Testis (tissue), 2 donors: ENCODE measurements at regions not wholly inside any gene's neighbourhood (a gene's known extent, or its start where the extent isn't known, plus 50 kb on each side); places are given as distances from the start of the nearest gene placed in this dataset.

ENCODE experiments used
- DNase-seq: peaks from one replicate; pipeline ENCODE4 v3.0.0-alpha.2; 2019
- H3K27ac ChIP-seq, 2 donors: fragments of 200-600 bp; sonication (generic); one replicate each; pipeline ENCODE4 v1.5.1; 2019
- H3K27me3 ChIP-seq: fragments of 200-600 bp; sonication (generic); one replicate; pipeline ENCODE4 v1.5.1; 2019
- H3K36me3 ChIP-seq: fragments of 200-600 bp; sonication (generic); one replicate; pipeline ENCODE4 v1.5.1; 2017; ENCODE audit warnings: low read depth; ENCODE audit errors: missing control alignments
- H3K4me1 ChIP-seq: fragments of 200-600 bp; sonication (generic); one replicate; pipeline ENCODE4 v1.5.1; 2019
- H3K4me3 ChIP-seq, 2 donors: fragments of 200-600 bp; sonication (generic); one replicate each; pipeline ENCODE4 v1.5.1; 2017 to 2019
- H3K9me3 ChIP-seq: fragments of 200-600 bp; sonication (generic); one replicate; pipeline ENCODE4 v1.5.1; 2017
- POLR2A ChIP-seq: fragments of 450-650 bp; IDR thresholded peaks from one replicate; pipeline ENCODE4 v1.6.1; 2017; ENCODE audit warnings: antibody characterized with exemption, mild to moderate bottlenecking, moderate library complexity
- WGBS, 2 donors: methylation state at CpG; one replicate each; pipeline ENCODE4 v1.1.5; 2018; 5-methylcytosine and 5-hydroxymethylcytosine counted together
- intact Hi-C: fragments of 100-400 bp; cut with DNase I; formaldehyde crosslinking; loops from one replicate; pipeline ENCODE4 v1.15.1; 2023; ENCODE audit warnings: low total_unique reads
- TF ChIP-seq, protein P1 (sequence below), 3 experiments: fragments of 450-650 bp in 2 of 3; fragments of 200-600 bp in 1 of 3; sonication (generic) in 1 of 3; IDR thresholded peaks; one replicate each; pipeline ENCODE4 v1.5.1; 2016 to 2019; ENCODE audit warnings: antibody characterized with exemption in 3 of 3, mild to moderate bottlenecking in 2 of 3, moderate library complexity in 1 of 3

DNA sequence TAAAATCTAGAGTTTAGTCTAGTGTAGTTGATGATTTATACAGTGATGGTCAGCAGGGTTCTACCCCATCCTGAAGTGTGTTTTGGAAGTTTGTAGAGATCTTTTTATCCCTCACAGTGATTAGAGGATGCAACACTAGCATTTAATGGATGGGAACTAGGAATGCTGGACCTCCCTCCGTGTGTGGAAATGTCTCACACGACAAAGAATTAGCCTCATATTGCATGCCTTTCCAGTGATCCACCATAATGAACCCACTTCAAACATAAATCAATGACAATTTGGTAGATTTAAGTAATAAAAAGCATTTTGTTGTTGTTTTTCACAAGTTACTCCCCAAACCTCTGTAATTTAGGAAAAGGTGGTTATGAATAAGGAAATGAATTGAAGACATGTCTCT, 82.5 kb upstream of the LMNB1 start:
- TF ChIP-seq, protein P1, sequence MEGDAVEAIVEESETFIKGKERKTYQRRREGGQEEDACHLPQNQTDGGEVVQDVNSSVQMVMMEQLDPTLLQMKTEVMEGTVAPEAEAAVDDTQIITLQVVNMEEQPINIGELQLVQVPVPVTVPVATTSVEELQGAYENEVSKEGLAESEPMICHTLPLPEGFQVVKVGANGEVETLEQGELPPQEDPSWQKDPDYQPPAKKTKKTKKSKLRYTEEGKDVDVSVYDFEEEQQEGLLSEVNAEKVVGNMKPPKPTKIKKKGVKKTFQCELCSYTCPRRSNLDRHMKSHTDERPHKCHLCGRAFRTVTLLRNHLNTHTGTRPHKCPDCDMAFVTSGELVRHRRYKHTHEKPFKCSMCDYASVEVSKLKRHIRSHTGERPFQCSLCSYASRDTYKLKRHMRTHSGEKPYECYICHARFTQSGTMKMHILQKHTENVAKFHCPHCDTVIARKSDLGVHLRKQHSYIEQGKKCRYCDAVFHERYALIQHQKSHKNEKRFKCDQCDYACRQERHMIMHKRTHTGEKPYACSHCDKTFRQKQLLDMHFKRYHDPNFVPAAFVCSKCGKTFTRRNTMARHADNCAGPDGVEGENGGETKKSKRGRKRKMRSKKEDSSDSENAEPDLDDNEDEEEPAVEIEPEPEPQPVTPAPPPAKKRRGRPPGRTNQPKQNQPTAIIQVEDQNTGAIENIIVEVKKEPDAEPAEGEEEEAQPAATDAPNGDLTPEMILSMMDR (IDR thresholded peaks at IDR 0.05), result no peak
- TF ChIP-seq POLR2A, result no peak
- Histone ChIP-seq H3K9me3 (no peaks in the 10 kb centered on the region), H3K4me3 (no peak overlapping the region), H3K4me1 (no peaks in the 10 kb centered on the region), H3K36me3 (no peaks in the 10 kb centered on the region), H3K27me3 (no peaks in the 10 kb centered on the region), H3K27ac (no peak overlapping the region)
- DNase-seq, result no peak
- intact Hi-C loops, result no loop called here
- WGBS, 2 donors, result 51 to 52% methylated on average over 2 of the region's 2 CpGs

DNA sequence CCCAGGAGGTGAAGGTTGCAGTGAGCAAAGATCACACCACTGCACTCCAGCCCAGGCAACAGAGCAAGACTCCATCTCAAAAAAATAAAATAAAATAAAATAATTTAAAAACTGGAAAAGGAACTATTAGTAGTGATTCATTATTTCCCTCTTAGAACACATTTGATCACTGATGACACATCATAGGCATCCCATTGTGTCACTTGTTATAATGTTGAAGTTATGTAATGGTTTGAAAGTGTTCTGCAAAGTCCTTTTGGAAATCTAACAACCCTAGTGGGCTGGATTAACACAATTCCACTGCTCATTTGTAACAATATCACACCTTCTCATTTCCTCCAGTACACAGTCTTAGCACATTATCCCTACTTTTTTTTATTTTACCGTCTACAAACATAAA, 81.8 kb upstream of the LMNB1 start:
- Histone ChIP-seq H3K4me3 (no peak overlapping the region), H3K9me3 (no peaks in the 10 kb centered on the region), H3K27me3 (no peaks in the 10 kb centered on the region), H3K27ac (no peak overlapping the region), H3K36me3 (no peaks in the 10 kb centered on the region), H3K4me1 (no peaks in the 10 kb centered on the region)
- TF ChIP-seq, protein P1 (IDR thresholded peaks at IDR 0.05), result no peak
- no peak for TF ChIP-seq POLR2A
- DNase-seq, result no peak
- WGBS, 2 donors, result 76 to 87% methylated on average over 1 of the region's 1 CpG
- intact Hi-C loops, result no loop called here

DNA sequence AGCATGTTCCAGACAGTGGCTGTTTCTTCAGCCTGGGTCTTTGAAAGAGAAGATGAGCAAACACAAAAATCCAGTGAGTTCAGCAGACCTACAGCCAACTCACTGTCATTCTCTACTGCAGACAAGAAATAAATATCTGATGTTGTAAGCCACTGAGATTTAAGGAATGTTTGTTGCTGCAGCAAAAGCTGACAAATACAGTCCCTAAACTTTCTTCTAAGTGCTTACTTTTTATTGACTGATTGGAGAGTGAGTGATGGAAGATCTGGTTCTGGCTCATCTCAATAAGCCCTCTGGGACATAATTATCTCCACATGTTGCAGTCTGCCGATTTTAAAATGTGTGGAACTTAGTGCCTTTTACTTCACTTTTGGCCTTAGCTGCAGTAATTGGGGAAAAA, 69.9 kb upstream of the LMNB1 start:
- Histone ChIP-seq H3K9me3 (no peaks in the 10 kb centered on the region), H3K4me3 (no peak overlapping the region), H3K4me1 (no peaks in the 10 kb centered on the region), H3K27me3 (no peaks in the 10 kb centered on the region), H3K36me3 (no peaks in the 10 kb centered on the region), H3K27ac (no peak overlapping the region)
- DNase-seq, result no peak
- WGBS, 2 donors, result 55 to 73% methylated on average over 1 of the region's 1 CpG
- intact Hi-C loops, result no loop called here
- TF ChIP-seq, protein P1 (IDR thresholded peaks at IDR 0.05), result no peak
- no peak for TF ChIP-seq POLR2A

DNA sequence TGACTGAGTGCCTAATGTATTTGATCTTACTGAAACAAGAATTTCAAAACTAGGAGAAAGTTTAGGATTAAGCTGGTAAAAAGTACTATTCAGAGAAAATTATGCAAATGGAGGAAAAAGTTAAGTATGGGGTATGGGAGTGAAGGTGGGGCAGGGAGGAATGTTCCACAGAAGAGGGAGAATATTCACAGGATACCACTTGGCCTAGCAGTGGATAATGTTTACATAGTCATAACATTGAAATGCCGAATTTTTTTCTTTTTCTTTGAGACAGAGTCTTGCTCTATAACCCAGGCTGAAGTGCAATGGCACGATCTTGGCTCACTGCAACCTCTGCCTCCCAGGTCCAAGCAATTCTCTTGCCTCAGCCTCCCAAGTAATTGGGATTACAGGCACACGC, 61.2 kb upstream of the LMNB1 start:
- DNase-seq, result no peak
- Histone ChIP-seq H3K36me3 (no peaks in the 10 kb centered on the region), H3K27ac (no peak overlapping the region), H3K27me3 (no peaks in the 10 kb centered on the region), H3K9me3 (no peaks in the 10 kb centered on the region), H3K4me1 (no peaks in the 10 kb centered on the region), H3K4me3 (no peak overlapping the region)
- WGBS, 2 donors, result 90% methylated on average over 3 of the region's 3 CpGs
- no peak for TF ChIP-seq POLR2A
- TF ChIP-seq, protein P1 (IDR thresholded peaks at IDR 0.05), result no peak
- intact Hi-C loops, result no loop called here

DNA sequence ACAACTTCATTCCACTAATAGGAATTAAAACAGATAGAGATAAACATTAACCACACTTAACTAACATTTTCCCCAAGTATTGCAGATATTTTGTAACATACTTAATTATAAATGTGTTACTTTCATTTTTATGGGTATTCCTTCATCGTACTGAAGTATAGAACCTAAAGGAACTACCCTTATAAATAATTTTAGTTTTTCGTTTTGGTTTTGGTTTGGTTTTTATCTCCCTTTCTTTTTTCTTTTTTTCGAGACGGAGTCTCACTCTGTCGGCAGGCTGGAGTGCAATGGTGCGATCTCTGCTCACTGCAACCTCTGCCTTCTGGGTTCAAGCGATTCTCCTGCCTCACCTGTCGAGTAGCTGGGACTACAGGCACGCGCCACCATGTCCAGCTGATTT, 60.1 kb upstream of the LMNB1 start:
- TF ChIP-seq POLR2A, result no peak
- TF ChIP-seq, protein P1 (IDR thresholded peaks at IDR 0.05), result no peak
- intact Hi-C loops, result no loop called here
- 89 to 93% methylated on average over 10 of the region's 10 CpGs for WGBS, 2 donors
- Histone ChIP-seq H3K4me1 (no peaks in the 10 kb centered on the region), H3K36me3 (no peaks in the 10 kb centered on the region), H3K27ac (no peak overlapping the region), H3K4me3 (no peak overlapping the region), H3K27me3 (no peaks in the 10 kb centered on the region), H3K9me3 (no peaks in the 10 kb centered on the region)
- no peak for DNase-seq
